ENCODE measurements at regions not wholly inside any gene's neighbourhood (a gene's known extent, or its start where the extent isn't known, plus 50 kb on each side); places are given as distances from the start of the nearest gene placed in this dataset.
"Not testable (repeated sequence)": the region's sequence is repeated elsewhere in the genome, so short reads cannot be mapped to it uniquely, and the experiment has no call there.

GRCh38 chr5:118466418-118466817 lies 521.9 kb downstream of the DTWD2 start:
- DNase-seq: no peak

GRCh38 chr5:118462276-118462675 lies 526.1 kb downstream of the DTWD2 start:
- not testable (repeated sequence) for DNase-seq

GRCh38 chr5:118461436-118461835 lies 526.9 kb downstream of the DTWD2 start:
- DNase-seq: no peak

- no peak for DNase-seq
Observed at GRCh38 chr5:118459490-118459889, 528.9 kb downstream of the DTWD2 start.

GRCh38 chr5:118456085-118456484 lies 532.3 kb downstream of the DTWD2 start:
- DNase-seq: no peak

- DNase-seq: no peak
Observed at GRCh38 chr5:118451697-118452247, 536.6 kb downstream of the DTWD2 start.

GRCh38 chr5:118450554-118451332 lies 537.6 kb downstream of the DTWD2 start:
- DNase-seq: no peak

GRCh38 chr5:118447350-118447749 lies 541.0 kb downstream of the DTWD2 start:
- DNase-seq: no peak

GRCh38 chr5:118441956-118442355 lies 546.4 kb downstream of the DTWD2 start:
- DNase-seq: no peak

GRCh38 chr5:118441034-118441433 lies 547.3 kb downstream of the DTWD2 start:
- no peak for DNase-seq

GRCh38 chr5:118440496-118440895 lies 547.9 kb downstream of the DTWD2 start:
- no peak for DNase-seq

GRCh38 chr5:118439831-118440230 lies 548.5 kb downstream of the DTWD2 start:
- DNase-seq: no peak

- DNase-seq: no peak
Observed at GRCh38 chr5:118435131-118435530, 553.2 kb downstream of the DTWD2 start.

- DNase-seq: no peak
Observed at GRCh38 chr5:118434522-118434921, 553.8 kb downstream of the DTWD2 start.

- no peak for DNase-seq
Observed at GRCh38 chr5:118430076-118430475, 558.3 kb downstream of the DTWD2 start.

- no peak for DNase-seq
Observed at GRCh38 chr5:118407958-118408357, 580.4 kb downstream of the DTWD2 start.

GRCh38 chr5:118405650-118406061 lies 582.7 kb downstream of the DTWD2 start:
- no peak for DNase-seq

- no peak for DNase-seq
Observed at GRCh38 chr5:118397236-118397635, 591.1 kb downstream of the DTWD2 start.

GRCh38 chr5:118392491-118392890 lies 595.9 kb downstream of the DTWD2 start:
- DNase-seq: no peak

- DNase-seq: not testable (repeated sequence)
Observed at GRCh38 chr5:118382931-118383330, 605.4 kb downstream of the DTWD2 start.

- DNase-seq: no peak
Observed at GRCh38 chr5:118379470-118379869, 608.9 kb downstream of the DTWD2 start.

GRCh38 chr5:118378959-118379358 lies 609.4 kb downstream of the DTWD2 start:
- DNase-seq: no peak

- no peak for DNase-seq
Observed at GRCh38 chr5:118377420-118377819, 610.9 kb downstream of the DTWD2 start.

GRCh38 chr5:118371973-118372831 lies 616.1 kb downstream of the DTWD2 start:
- no peak for DNase-seq

Data from CD4-positive, alpha-beta T cell treated with Interleukin-1 beta for 1 hour (primary cell).